ENCODE measurements at regions not wholly inside any gene's neighbourhood (a gene's known extent, or its start where the extent isn't known, plus 50 kb on each side); places are given as distances from the start of the nearest gene placed in this dataset.
"Not testable (repeated sequence)": the region's sequence is repeated elsewhere in the genome, so short reads cannot be mapped to it uniquely, and the experiment has no call there.

- DNase-seq (ENCODE audit: low read depth, low spot score): no peak
Observed at GRCh38 chr18:11511434-11512095, 97.8 kb upstream of the SLC35G4 start.

DNA sequence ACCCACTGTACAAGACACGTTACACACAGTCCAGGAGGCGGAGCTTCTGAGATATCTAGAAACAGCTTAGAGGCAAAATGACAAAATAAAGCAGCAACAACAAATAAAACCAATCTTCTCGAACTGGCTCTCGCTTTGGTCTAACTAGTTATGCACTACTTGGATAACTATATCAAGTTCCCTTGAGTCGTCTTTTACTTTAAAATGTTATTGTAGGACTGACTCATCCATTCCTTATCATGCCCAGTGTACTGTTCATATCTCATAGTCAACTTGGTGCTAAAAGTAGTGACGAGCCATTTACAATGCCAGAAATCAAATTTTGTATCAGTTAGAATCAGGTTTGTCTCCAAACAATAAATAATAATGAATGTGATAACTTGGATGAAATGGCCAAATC is 102.5 kb upstream of the SLC35G4 start:
- no peak for DNase-seq (ENCODE audit: low read depth, low spot score)

DNA sequence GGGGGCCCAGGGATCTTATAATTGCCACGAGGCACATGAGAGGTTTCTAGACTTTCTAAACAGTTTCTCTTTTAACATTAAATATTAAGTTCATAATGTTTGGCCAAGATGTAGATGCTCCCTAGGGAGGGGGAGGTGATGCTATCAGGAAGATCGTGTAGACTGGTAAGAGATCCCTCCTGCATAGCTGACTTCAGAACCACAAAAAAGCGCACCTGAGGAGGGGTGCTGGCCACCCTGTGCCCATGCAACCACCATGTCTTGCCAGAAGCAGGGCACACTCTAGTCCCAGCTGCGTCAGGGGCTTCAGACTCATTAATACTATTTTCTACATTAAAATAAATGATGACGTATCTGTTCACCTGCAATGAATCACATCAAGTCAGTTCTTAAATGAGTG is 103.4 kb upstream of the SLC35G4 start:
- no peak for DNase-seq (ENCODE audit: low read depth, low spot score)

DNA sequence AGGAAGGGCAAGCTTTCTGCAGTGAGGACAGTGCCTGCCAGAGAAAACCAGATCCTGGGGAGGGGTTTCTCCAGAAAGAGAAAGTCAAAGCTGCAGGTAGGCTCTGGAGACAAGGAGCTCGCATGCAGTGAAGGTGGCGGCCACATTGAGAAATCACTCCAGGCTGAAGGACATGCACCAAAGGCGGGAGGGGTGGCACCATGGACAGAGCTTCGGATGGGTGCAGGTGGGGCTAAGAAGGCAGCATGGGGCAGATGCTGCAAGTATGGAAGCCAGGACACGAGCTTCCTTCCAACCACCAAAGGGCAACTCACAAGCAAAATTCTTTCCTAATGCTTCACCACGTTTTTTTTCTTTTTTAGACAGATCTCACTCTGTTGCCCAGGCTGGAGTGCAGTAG is 104.4 kb upstream of the SLC35G4 start:
- DNase-seq (ENCODE audit: low read depth, low spot score): no peak

DNA sequence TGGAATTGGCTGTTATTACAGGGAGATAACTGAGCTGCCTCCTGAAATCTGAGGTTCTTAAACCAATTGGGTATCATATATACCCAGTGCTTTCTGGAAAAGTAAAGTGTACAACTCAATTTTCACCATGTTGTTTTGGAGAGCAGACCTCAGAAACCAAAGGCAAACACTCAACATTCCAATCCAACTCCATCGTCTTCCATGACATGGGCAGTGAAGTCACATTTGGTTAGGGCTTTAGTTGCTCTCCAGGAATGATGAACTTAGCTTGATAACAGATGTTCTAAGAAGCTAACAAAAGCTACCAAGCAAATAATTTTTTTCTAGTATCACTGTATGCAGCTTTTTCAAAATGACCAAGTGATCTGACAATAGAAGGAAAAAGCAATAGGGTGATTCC is 107.0 kb upstream of the SLC35G4 start:
- DNase-seq (ENCODE audit: low read depth, low spot score): peak; percentile 46

GRCh38 chr18:11501352-11501751 is 108.0 kb upstream of the SLC35G4 start:
- no peak for DNase-seq (ENCODE audit: low read depth, low spot score)

DNA sequence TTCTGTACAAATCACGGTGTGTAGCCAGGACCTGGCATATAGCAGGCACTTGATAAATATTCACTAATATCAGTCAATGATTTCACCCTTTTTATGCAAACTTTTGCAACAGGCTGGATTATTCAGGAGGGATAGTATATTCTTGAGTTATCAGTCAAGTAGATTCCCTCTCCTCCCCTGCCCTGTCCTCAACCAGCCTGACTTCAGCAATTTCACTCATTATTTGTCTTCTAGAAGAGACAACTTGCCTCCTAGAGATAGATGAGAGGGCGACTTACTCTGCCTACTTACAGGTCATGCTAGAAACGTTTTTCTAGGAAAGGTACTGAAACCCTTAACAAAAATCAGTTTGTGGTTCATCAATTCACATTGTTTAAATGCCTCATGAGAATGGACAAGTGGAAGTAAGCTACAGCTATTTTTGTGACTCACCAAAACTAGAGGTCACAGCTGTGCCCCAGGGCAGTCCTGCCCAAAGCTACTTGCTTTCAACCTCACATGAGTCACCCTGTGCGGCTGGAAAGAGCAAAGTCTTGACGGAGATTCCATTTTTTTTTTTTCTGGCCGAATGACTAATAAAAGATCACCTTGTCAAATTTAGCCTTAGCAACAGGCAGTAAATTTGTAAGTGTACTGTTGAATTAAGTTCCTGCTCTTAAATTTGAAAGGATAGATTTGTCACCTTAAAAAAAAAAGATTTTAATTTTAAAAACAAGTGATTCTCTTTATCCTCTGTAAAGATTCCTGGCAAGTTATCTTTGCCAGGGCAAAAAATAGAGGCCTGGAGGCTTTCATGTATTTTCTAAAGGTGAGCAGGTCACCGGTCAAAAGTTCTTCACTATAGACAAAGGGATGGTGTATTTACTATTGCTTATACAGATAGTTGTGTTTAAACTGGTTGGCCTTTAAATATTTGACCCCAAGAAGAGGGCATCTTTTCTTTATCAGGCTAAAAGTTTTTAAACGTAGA is 109.0 kb upstream of the SLC35G4 start:
- peak; percentile 93 for DNase-seq (ENCODE audit: low read depth, low spot score)

- no peak for DNase-seq (ENCODE audit: low read depth, low spot score)
Observed at GRCh38 chr18:11498821-11499220, 110.6 kb upstream of the SLC35G4 start.

- no peak for DNase-seq (ENCODE audit: low read depth, low spot score)
Observed at GRCh38 chr18:11497585-11497984, 111.8 kb upstream of the SLC35G4 start.

DNA sequence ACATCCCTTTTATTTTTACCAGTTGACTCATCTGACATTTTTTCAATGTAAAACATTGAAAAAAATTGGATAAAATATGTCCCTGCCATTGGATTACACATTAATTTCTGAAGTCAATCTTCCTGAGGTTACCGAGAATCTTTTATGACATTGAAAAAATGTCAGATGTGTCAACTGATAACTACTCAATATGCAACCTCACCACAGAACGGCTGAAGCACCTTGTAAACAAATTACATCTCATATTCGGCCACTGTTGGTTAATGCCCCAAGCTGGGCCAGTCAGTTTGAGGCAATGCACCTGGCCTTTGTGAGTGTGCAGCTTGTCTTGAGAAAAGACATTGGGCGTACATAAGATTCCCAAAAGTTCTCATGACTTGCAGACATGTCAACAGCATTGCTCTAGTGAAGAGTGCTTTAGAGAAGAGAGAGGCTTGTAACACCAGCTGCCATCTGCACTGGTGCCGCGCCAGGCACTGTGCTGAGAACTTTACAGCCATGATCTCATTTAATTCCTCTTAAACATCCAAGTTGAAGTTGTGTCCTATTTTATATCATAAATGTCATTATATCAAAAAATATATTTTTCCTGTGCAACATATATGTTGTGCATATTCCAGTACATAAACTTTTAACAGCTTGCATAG is 112.7 kb upstream of the SLC35G4 start:
- no peak for DNase-seq (ENCODE audit: low read depth, low spot score)

GRCh38 chr18:11495441-11495840 is 114.0 kb upstream of the SLC35G4 start:
- DNase-seq (ENCODE audit: low read depth, low spot score): no peak

DNA sequence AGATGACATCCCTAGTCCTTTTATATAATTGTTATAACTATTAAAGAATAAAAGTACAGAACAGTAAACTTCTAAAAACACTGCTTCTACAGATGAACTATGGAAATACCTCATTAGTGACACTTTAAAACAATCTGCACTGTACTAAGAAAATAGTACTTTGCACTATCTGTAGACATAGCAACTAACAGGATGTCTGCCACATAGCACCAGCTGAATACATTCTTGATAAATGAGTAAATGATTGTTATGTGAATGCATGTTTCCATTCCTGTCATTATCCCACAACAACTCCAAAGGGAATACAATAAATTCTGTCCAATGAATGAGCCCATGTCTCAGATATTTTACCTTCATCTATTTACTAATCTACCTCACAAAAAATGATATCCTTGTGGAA is 115.3 kb upstream of the SLC35G4 start:
- DNase-seq (ENCODE audit: low read depth, low spot score): peak; percentile 46

- no peak for DNase-seq (ENCODE audit: low read depth, low spot score)
Observed at GRCh38 chr18:11489266-11489899, 120.0 kb upstream of the SLC35G4 start.

DNA sequence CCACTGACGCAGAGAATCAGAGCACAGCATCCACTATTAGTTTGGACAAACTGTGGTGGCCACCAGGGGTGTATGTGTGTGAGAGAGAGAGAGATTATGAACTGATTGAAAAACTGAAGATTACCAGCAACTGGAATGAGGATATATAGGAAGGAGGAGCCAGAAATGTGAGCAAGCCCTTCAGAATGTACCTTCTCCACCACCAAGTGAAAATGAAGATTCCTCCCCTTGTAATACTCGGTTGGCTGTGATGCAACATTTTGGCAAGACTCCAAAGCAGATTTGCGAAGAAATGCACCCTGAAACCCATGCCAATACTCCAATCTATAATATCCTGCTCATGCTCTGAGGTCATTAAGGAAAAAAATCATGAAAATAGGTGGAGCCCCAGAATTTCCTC is 121.2 kb upstream of the SLC35G4 start:
- DNase-seq (ENCODE audit: low read depth, low spot score): no peak

- no peak for DNase-seq (ENCODE audit: low read depth, low spot score)
Observed at GRCh38 chr18:11487390-11487789, 122.0 kb upstream of the SLC35G4 start.

DNA sequence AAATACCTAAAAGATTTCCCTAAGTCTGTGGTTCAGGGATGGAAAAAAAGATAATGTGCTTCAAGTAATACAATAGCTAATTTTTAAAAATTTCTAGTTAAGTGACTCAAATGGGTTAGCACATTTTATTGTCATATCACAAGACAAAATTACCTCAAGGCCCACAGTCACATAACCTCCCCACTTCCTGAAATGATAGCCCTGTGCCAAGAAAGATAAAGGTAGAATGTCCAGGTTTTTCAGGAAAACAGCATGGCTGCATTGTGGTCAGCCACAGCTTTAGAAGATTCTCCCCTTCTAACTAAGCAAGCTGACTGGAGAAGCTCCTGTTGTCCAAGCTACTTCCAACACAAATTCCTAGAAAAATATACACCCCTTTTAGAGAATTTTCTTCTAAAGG is 127.1 kb upstream of the SLC35G4 start:
- DNase-seq (ENCODE audit: low read depth, low spot score): no peak

- no peak for DNase-seq (ENCODE audit: low read depth, low spot score)
Observed at GRCh38 chr18:11480692-11481091, 128.7 kb upstream of the SLC35G4 start.

DNA sequence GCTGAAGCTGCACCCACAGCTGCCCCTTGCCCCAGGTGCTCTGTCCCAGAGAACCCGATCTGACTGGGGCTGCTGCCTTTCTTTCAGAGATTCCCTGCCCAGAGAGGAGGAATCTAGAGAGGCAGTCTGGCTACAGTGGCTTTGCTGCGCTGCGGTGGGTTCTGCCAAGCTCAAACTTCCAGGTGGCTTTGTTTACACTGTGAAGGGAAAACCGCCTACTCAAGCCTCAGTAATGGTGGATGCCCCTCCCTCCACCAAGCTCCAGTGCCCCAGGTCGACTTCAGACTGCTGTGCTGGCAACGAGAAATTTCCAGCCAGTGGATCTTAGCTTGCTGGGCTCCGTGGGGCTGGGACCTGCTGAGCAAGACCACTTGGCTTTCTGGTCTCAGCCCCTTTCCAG is 130.4 kb upstream of the SLC35G4 start:
- DNase-seq (ENCODE audit: low read depth, low spot score): not testable (repeated sequence)

DNA sequence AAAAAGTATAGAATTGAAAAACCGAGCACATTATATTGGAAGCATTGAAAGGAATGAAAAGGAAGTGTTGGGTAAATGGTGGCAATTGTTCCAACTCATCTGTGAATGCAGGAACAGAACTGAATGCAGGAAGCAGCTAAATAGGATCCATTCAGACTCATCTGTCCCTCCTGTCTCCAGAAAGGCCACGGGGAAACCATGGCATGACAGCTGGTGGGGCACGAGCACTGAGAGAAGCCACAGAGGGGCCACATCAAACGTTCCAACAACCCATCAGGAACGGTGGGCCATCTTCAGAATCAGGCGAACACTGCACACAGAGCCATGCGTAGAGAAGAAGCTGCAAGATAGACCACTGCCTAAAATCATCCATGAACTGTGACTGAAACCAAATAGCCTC is 138.5 kb upstream of the SLC35G4 start:
- DNase-seq (ENCODE audit: low read depth, low spot score): no peak

DNA sequence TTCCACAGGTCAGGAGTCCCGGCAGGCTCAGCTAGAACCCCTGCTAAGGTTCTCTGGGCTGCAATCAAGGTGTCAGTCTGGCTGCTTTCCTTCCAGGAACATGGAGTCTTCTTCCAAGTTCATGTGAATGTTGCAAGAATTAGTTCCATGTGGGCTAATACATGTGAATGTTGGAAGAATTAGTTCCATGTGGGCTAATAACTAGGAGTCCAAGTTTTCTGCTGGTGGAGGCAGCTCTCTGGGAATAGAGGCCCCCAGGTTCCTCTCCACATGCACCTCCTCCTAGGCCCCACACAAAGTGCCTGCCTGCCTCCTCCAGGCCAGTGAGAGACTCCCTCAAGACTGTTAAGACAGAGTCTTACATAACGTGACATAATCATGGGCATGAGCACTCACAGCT is 140.8 kb upstream of the SLC35G4 start:
- DNase-seq (ENCODE audit: low read depth, low spot score): no peak

DNA sequence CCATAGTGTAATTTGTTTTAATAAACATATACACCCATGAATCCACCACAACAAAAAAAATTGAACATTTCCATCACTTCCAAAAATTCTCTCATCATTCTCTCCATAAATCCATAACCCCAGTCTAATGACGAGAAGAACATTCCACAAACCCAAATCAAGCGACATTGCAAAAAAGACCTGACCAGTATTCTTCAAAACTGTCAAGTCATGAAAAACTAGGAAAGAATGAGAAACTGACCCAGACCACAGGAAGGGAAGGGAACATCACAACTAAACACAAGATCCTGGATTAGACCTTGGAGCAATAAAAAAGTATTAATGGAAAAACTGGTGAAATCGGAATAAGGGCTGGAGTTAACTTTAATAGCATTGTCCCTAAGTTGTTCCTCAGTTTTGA is 141.3 kb upstream of the SLC35G4 start:
- DNase-seq (ENCODE audit: low read depth, low spot score): no peak

DNA sequence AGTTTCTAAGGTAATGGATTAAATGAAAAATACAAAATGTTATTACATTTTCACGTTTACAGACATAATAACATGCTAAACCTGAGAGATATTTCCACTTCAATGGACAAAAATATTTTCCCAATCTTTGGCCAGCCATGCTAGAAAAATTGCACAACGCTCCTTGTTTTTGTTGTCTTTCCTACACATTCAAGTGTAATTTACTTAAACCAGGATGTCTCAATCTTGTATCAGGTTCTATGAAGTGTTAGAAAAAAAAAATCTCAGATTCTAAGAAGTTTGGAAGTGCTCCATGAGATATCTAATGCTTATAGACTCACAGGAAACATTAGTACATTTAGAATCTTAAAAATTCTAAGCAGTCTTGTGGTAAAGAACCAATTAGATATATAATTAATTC is 141.8 kb upstream of the SLC35G4 start:
- no peak for DNase-seq (ENCODE audit: low read depth, low spot score)

Data from astrocyte of the hippocampus (primary cell).